ENCODE measurements at regions not wholly inside any gene's neighbourhood (a gene's known extent, or its start where the extent isn't known, plus 50 kb on each side); places are given as distances from the start of the nearest gene placed in this dataset.

DNA sequence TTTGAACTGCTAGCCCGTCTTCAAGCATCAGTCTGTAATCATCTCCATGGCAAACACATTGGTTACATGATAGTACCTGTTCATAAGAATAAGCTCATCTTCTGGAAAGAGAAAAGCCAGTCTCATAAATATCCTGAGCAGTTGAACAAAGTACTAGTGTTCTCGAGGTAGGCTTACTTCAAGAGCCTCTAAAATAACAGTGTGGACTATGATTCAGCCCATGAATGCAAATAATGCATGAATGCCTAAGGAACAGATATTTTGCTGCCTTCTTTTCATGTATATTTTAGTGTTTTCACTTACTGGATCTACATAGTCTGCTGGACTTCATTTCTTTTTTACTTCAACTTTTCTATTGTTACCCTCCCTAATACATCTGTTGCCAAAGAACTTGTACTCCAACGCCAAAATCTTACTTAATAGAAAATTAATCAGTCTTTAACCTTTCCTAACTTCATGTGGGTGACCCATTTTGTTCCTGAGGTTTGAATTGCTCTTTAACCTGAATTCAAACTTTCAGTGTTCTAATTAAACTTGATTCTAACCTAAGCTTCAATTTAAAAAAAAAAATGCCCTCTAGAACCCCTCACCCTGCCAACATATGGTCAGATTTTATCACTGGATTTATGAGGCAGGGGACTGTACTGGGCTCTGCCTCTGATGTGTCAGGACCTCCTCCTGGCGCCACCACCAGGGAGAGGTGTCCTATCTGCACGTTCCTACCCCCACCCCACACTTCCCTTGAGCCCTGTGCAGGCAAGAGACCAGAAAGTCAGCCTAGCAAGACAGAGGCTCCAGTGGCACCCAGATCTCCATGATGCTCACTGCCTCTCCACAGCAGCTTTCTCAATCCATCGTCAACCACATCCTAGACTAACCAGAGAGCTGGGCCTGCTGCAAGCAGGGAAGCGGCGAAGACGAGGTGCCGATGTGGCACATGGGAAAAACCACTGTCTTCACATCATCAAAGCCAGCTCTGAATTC lies 264.7 kb upstream of the ID2 start:
- no peaks in the 10 kb centered on the region for H3K4me1 ChIP-seq (ENCODE audit: control insufficient read depth in 2 of 2, insufficient read depth in 2 of 2, low read length in 2 of 2)
- H3K4me3 ChIP-seq (ENCODE audit: low read length in 2 of 2): no peak overlapping the region
- peaks cover 0 to 2% of the 10 kb centered on the region in 2 donors for H3K27me3 ChIP-seq (ENCODE audit: control insufficient read depth in 2 of 2, insufficient read depth in 1 of 2, low read length in 1 of 2)
- no peak for DNase-seq (ENCODE audit: low read depth in 6 of 9, low spot score in 9 of 9)
- no peaks in the 10 kb centered on the region for H3K36me3 ChIP-seq (ENCODE audit: control insufficient read depth in 2 of 2, insufficient read depth in 2 of 2, low read length in 1 of 2)
- no peak overlapping the region for H3K27ac ChIP-seq (ENCODE audit: low read depth in 1 of 2, low read length in 1 of 2)
- H3K9me3 ChIP-seq (ENCODE audit: control insufficient read depth in 2 of 2, insufficient read depth in 1 of 2, low read length in 1 of 2): peaks cover 0 to 3% of the 10 kb centered on the region in 2 donors
- WGBS: 90% methylated on average over 10 of the region's 10 CpGs

DNA sequence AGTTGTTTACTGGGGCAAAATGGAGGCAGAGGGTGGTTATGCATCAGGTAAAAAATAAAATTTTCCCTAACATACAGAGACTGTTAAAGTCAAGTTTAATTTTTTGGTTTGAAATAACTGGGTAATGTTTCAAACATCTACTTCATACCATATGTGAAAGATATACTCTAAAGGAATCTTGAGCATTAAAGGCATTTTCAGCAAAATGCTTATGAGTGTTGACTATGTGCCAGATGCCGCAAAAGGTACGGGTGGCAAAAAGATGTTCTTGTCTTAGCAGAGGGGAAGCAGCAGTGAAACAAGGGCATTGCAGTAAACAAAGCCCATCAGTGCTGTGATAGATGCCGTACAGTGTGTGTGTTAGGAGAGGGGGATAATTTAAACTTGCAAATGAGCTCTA lies 263.1 kb upstream of the ID2 start:
- WGBS: 99% methylated on average over 3 of the region's 3 CpGs
- Histone ChIP-seq H3K9me3 (ENCODE audit: control insufficient read depth in 2 of 2, insufficient read depth in 1 of 2, low read length in 1 of 2) (peaks cover 0 to 3% of the 10 kb centered on the region in 2 donors), H3K4me1 (ENCODE audit: control insufficient read depth in 2 of 2, insufficient read depth in 2 of 2, low read length in 2 of 2) (no peaks in the 10 kb centered on the region), H3K27me3 (ENCODE audit: control insufficient read depth in 2 of 2, insufficient read depth in 1 of 2, low read length in 1 of 2) (peaks cover 0 to 2% of the 10 kb centered on the region in 2 donors), H3K27ac (ENCODE audit: low read depth in 1 of 2, low read length in 1 of 2) (no peak overlapping the region), H3K36me3 (ENCODE audit: control insufficient read depth in 2 of 2, insufficient read depth in 2 of 2, low read length in 1 of 2) (no peaks in the 10 kb centered on the region), H3K4me3 (ENCODE audit: low read length in 2 of 2) (no peak overlapping the region)
- DNase-seq (ENCODE audit: low read depth in 6 of 9, low spot score in 9 of 9): no peak

DNA sequence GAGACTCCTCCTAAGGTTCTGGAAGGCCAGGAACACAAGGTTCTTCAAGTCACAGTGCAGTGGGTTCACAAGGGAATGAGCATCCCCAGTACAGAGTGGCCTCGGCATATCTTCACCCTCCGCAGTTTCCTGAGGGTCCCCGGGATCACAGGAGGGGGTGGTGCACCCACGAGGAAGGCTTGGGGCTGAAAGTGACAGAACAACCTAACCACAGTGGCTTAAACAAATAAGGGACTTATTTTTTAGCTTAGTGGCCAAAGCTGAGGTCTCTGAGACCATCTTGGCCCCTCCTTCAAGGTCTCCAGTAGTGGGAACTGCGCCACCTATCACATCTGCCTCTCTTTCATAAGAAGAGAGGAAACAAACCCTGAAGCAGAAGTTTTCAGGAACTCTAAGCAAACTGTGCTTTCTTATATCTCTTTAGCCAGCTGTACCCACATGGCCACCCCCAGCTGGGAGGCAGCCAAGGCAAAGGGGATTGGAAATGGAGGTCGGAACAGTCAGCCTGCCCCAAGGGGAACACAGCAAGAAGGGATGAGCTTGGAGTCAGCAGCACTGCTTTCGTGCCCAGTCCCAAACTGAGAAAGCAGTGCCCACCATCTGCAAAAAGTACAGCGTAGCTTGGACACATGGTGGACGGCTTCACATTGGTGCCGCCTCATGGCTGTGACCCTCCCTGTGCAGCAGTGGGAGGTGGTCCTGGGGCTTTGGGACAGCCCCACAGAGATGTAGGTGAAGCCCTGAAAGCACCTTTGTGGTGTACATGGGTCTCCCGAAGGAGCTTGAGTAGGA lies 260.0 kb upstream of the ID2 start:
- no peaks in the 10 kb centered on the region for H3K36me3 ChIP-seq (ENCODE audit: control insufficient read depth in 2 of 2, insufficient read depth in 2 of 2, low read length in 1 of 2)
- no peaks in the 10 kb centered on the region for H3K27me3 ChIP-seq (ENCODE audit: control insufficient read depth in 2 of 2, insufficient read depth in 1 of 2, low read length in 1 of 2)
- H3K4me3 ChIP-seq (ENCODE audit: low read length in 2 of 2): no peak overlapping the region
- no peak overlapping the region for H3K27ac ChIP-seq (ENCODE audit: low read depth in 1 of 2, low read length in 1 of 2)
- H3K4me1 ChIP-seq (ENCODE audit: control insufficient read depth in 2 of 2, insufficient read depth in 2 of 2, low read length in 2 of 2): peaks cover 0 to 8% of the 10 kb centered on the region in 2 donors
- 81% methylated on average over 11 of the region's 11 CpGs for WGBS
- H3K9me3 ChIP-seq (ENCODE audit: control insufficient read depth in 2 of 2, insufficient read depth in 1 of 2, low read length in 1 of 2): no peaks in the 10 kb centered on the region
- no peak for DNase-seq (ENCODE audit: low read depth in 6 of 9, low spot score in 9 of 9)

DNA sequence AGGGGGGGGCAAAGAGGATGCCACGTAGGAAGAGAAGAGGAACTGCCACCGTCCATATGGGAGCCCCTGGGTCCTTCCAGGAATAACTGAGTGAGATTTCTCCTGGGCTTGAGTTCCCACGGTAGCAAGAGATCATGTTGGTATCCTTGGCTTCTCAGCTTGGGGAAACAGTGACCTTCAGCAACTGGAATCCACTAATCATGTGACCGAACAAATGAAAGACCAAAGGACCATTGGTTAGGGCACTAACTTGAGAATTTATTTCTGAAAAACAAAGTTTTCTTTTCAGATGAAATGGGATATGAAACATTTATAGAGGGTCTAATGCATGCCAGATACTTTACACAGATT lies 259.4 kb upstream of the ID2 start:
- H3K27ac ChIP-seq (ENCODE audit: low read depth in 1 of 2, low read length in 1 of 2): no peak overlapping the region
- WGBS: 88% methylated on average over 4 of the region's 4 CpGs
- peaks cover 0 to 8% of the 10 kb centered on the region in 2 donors for H3K4me1 ChIP-seq (ENCODE audit: control insufficient read depth in 2 of 2, insufficient read depth in 2 of 2, low read length in 2 of 2)
- H3K9me3 ChIP-seq (ENCODE audit: control insufficient read depth in 2 of 2, insufficient read depth in 1 of 2, low read length in 1 of 2): no peaks in the 10 kb centered on the region
- H3K36me3 ChIP-seq (ENCODE audit: control insufficient read depth in 2 of 2, insufficient read depth in 2 of 2, low read length in 1 of 2): no peaks in the 10 kb centered on the region
- H3K27me3 ChIP-seq (ENCODE audit: control insufficient read depth in 2 of 2, insufficient read depth in 1 of 2, low read length in 1 of 2): no peaks in the 10 kb centered on the region
- no peak overlapping the region for H3K4me3 ChIP-seq (ENCODE audit: low read length in 2 of 2)
- no peak for DNase-seq (ENCODE audit: low read depth in 6 of 9, low spot score in 9 of 9)

DNA sequence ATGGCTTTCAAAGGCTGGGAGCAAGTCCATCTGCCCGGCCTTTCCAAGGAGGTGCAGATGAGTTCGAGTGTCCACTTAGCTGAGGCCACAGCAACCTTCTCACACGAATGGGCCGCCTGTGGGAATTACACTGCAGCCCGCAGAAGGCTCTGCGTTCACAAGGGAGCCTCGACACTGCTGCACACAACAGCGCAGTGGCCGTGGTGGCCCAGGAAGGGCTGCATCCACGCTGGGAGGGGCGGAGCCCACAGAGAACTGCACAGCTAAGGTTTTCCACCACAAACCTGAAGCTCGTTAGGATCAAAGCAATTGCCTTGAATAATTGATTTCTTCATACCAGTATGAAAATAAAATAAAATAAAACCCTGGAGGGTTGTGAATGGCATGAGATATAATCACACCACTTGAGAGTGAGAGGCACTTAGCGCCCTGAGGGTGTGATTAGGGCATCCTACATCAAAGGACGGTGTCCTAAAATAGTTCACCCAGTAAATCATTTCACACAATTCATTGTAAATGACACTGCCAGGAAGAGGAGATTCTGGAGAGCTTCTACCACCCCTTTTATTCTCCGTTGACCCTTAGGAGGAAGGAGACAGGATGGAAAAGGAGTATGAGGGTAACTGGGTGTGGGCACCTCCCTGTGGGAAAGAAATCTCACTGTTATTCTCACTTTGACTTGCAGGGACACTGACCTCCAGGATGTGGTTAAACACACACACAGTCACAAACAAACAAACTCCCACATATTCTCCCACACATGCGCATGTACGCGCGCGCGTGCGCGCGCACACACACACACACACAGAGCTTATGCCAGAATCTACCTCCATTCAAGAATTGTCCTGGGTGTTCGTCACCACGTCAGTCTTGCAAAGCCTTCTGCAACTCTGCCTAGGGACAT lies 256.6 kb upstream of the ID2 start:
- no peaks in the 10 kb centered on the region for H3K27me3 ChIP-seq (ENCODE audit: control insufficient read depth in 2 of 2, insufficient read depth in 1 of 2, low read length in 1 of 2)
- H3K9me3 ChIP-seq (ENCODE audit: control insufficient read depth in 2 of 2, insufficient read depth in 1 of 2, low read length in 1 of 2): no peaks in the 10 kb centered on the region
- WGBS: 97% methylated on average over 26 of the region's 26 CpGs
- no peak for DNase-seq (ENCODE audit: low read depth in 6 of 9, low spot score in 9 of 9)
- H3K36me3 ChIP-seq (ENCODE audit: control insufficient read depth in 2 of 2, insufficient read depth in 2 of 2, low read length in 1 of 2): no peaks in the 10 kb centered on the region
- no peak overlapping the region for H3K27ac ChIP-seq (ENCODE audit: low read depth in 1 of 2, low read length in 1 of 2)
- peaks cover 0 to 8% of the 10 kb centered on the region in 2 donors for H3K4me1 ChIP-seq (ENCODE audit: control insufficient read depth in 2 of 2, insufficient read depth in 2 of 2, low read length in 2 of 2)
- H3K4me3 ChIP-seq (ENCODE audit: low read length in 2 of 2): no peak overlapping the region

DNA sequence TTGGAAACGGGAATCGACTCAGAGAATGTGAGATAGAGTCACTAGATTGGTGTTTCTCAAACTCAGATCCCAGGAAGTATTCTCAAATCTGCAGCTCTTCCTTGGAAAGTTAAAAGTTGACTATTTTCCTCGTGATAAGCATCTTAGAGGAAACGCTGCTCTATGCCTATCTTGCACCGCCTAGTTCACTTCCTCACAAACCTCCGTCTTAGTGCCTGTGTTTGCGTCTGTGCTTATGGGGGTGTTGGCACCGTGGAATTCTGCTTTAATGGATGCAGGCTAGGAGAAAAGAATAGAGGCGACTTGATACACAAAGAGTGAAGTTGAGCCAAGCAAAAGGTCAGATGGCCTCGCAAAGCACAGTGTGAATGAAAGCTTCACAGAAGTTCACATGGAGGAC lies 255.3 kb upstream of the ID2 start:
- no peak overlapping the region for H3K4me3 ChIP-seq (ENCODE audit: low read length in 2 of 2)
- WGBS: 81% methylated on average over 10 of the region's 10 CpGs
- no peaks in the 10 kb centered on the region for H3K27me3 ChIP-seq (ENCODE audit: control insufficient read depth in 2 of 2, insufficient read depth in 1 of 2, low read length in 1 of 2)
- H3K27ac ChIP-seq (ENCODE audit: low read depth in 1 of 2, low read length in 1 of 2): no peak overlapping the region
- DNase-seq (ENCODE audit: low read depth in 6 of 9, low spot score in 9 of 9): no peak
- no peaks in the 10 kb centered on the region for H3K9me3 ChIP-seq (ENCODE audit: control insufficient read depth in 2 of 2, insufficient read depth in 1 of 2, low read length in 1 of 2)
- H3K4me1 ChIP-seq (ENCODE audit: control insufficient read depth in 2 of 2, insufficient read depth in 2 of 2, low read length in 2 of 2): peaks cover 0 to 8% of the 10 kb centered on the region in 2 donors
- no peaks in the 10 kb centered on the region for H3K36me3 ChIP-seq (ENCODE audit: control insufficient read depth in 2 of 2, insufficient read depth in 2 of 2, low read length in 1 of 2)

DNA sequence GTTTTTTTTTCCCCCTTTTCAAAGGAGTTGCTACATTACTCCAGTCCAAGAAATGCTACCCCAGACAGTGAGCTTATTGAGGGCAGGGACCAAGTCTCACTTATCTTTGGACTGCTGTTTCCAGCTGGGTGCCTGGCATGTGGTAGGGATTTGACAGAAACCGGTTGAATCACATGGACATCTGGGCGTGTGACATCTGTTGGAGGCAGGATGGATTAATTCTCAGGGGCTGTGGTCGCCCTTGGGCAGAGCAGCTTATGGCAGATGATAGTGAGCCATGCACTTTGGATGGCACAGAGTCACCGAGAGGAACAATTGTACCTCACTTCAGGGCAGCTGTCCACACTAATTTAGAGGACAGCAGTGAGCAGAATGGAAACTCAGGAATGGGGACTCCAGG lies 254.6 kb upstream of the ID2 start:
- WGBS: 97% methylated on average over 4 of the region's 4 CpGs
- Histone ChIP-seq H3K9me3 (ENCODE audit: control insufficient read depth in 2 of 2, insufficient read depth in 1 of 2, low read length in 1 of 2) (no peaks in the 10 kb centered on the region), H3K4me1 (ENCODE audit: control insufficient read depth in 2 of 2, insufficient read depth in 2 of 2, low read length in 2 of 2) (peaks cover 0 to 8% of the 10 kb centered on the region in 2 donors), H3K27ac (ENCODE audit: low read depth in 1 of 2, low read length in 1 of 2) (no peak overlapping the region), H3K27me3 (ENCODE audit: control insufficient read depth in 2 of 2, insufficient read depth in 1 of 2, low read length in 1 of 2) (no peaks in the 10 kb centered on the region), H3K4me3 (ENCODE audit: low read length in 2 of 2) (no peak overlapping the region), H3K36me3 (ENCODE audit: control insufficient read depth in 2 of 2, insufficient read depth in 2 of 2, low read length in 1 of 2) (no peaks in the 10 kb centered on the region)
- no peak for DNase-seq (ENCODE audit: low read depth in 6 of 9, low spot score in 9 of 9)

DNA sequence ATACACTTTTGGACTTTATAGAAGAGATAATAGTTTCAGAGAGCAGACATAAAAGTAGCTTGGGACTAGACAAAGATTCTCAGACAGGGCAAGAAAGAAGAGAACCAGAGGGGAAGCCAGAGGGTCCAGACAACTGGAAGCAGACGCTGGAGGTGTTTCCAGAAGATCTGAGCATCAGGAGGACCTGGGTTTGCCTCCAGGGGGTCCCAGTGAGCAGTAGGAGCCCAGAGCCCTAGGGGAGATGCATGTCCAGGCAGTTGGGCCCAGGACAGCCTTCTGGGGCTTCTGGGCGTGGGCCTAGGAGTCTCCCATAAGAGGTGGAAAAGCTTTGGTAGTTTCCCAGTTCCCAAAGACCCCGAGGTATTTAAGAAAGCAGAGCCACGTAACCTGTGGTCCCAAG lies 251.2 kb upstream of the ID2 start:
- 97% methylated on average over 4 of the region's 4 CpGs for WGBS
- no peak overlapping the region for H3K4me3 ChIP-seq (ENCODE audit: low read length in 2 of 2)

More for the DNA sequence above, 251.2 kb upstream of the ID2 start:
- Histone ChIP-seq H3K4me1 (ENCODE audit: control insufficient read depth in 2 of 2, insufficient read depth in 2 of 2, low read length in 2 of 2) (peaks cover 4 to 8% of the 10 kb centered on the region in 2 donors), H3K9me3 (ENCODE audit: control insufficient read depth in 2 of 2, insufficient read depth in 1 of 2, low read length in 1 of 2) (no peaks in the 10 kb centered on the region), H3K27ac (ENCODE audit: low read depth in 1 of 2, low read length in 1 of 2) (no peak overlapping the region), H3K36me3 (ENCODE audit: control insufficient read depth in 2 of 2, insufficient read depth in 2 of 2, low read length in 1 of 2) (no peaks in the 10 kb centered on the region), H3K27me3 (ENCODE audit: control insufficient read depth in 2 of 2, insufficient read depth in 1 of 2, low read length in 1 of 2) (no peaks in the 10 kb centered on the region)
- DNase-seq (ENCODE audit: low read depth in 6 of 9, low spot score in 9 of 9): no peak
